SU-DHL-6 (cell line): ENCODE measurements at regions not wholly inside any gene's neighbourhood (a gene's known extent, or its start where the extent isn't known, plus 50 kb on each side); places are given as distances from the start of the nearest gene placed in this dataset.

ENCODE experiments used
- EZH2phosphoT487 ChIP-seq: fragments of 200-600 bp; sonication (generic), shearing (Covaris generic); conservative IDR thresholded peaks from 2 replicates; pipeline ENCODE4 v1.6.1; 2018; ENCODE audit warnings: mild to moderate bottlenecking, antibody characterized with exemption, low read length, moderate library complexity, mixed read lengths
- TF ChIP-seq, protein P1 (sequence below): fragments of 200-600 bp; sonication (generic); IDR thresholded peaks from one replicate; pipeline ENCODE4 v1.5.1; 2017; ENCODE audit warnings: antibody characterized with exemption, mild to moderate bottlenecking, low read length, moderate library complexity; ENCODE audit not compliant: insufficient read depth, poor library complexity, severe bottlenecking

DNA sequence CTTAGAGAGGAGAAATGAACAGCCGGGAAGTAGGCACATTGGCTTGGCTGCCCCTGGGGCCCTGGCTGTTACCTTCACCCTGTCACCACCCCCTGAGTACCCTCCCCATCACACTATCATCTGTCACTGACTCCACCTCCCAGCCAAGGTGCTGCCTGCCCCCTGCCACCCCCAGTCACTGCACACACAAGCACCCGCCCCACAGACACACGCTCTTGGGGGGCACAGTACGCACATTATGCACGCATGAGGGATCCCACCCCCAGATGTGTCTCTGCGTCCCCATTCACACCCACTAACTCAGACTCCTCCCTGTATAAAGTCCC is 223.3 kb downstream of the PTPRU start:
- TF ChIP-seq, protein P1, sequence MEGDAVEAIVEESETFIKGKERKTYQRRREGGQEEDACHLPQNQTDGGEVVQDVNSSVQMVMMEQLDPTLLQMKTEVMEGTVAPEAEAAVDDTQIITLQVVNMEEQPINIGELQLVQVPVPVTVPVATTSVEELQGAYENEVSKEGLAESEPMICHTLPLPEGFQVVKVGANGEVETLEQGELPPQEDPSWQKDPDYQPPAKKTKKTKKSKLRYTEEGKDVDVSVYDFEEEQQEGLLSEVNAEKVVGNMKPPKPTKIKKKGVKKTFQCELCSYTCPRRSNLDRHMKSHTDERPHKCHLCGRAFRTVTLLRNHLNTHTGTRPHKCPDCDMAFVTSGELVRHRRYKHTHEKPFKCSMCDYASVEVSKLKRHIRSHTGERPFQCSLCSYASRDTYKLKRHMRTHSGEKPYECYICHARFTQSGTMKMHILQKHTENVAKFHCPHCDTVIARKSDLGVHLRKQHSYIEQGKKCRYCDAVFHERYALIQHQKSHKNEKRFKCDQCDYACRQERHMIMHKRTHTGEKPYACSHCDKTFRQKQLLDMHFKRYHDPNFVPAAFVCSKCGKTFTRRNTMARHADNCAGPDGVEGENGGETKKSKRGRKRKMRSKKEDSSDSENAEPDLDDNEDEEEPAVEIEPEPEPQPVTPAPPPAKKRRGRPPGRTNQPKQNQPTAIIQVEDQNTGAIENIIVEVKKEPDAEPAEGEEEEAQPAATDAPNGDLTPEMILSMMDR = no peak
- no peak for TF ChIP-seq EZH2phosphoT487
